ENCODE measurements at regions not wholly inside any gene's neighbourhood (a gene's known extent, or its start where the extent isn't known, plus 50 kb on each side); places are given as distances from the start of the nearest gene placed in this dataset.
"Not testable (repeated sequence)": the region's sequence is repeated elsewhere in the genome, so short reads cannot be mapped to it uniquely, and the experiment has no call there.

DNA sequence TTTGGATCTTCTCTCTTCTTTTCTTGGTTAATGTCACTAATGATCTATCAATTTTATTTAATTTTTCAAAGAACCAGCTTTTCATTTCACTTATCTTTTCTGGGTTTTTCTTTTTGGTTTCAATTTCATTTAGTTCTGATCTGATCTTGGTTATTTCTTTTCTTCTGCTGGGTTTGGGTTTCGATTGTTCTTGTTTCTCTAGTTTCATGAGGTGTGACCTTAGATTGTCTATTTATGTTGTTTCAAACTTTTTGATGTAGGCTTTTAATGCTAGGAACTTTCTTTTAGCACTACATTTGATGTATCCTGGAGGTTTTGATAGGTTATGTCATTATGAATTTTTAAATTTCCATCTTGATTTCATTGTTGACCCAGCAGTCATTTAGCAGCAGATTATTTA is 142.3 kb downstream of the C11orf87 start:
- DNase-seq, result no peak

DNA sequence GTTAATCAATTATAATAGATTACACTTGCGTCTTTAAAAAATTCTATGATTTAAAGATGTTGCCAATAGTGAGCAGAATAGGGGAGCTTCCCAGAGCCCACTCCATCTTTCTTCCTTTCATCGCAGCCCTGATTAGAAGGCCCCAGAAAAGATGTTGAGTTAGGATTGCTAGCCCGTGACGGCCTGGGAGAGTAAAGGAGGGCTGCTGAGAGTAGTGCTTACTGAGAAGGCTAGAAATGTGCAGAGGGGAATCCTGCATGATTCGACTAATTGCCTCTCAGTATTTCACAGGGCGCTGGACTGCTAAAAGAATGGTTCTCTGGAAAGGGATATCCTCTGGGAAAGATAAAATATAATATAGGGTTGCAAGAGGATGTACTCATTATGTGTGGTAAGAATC is 160.5 kb downstream of the C11orf87 start:
- DNase-seq, result no peak

DNA sequence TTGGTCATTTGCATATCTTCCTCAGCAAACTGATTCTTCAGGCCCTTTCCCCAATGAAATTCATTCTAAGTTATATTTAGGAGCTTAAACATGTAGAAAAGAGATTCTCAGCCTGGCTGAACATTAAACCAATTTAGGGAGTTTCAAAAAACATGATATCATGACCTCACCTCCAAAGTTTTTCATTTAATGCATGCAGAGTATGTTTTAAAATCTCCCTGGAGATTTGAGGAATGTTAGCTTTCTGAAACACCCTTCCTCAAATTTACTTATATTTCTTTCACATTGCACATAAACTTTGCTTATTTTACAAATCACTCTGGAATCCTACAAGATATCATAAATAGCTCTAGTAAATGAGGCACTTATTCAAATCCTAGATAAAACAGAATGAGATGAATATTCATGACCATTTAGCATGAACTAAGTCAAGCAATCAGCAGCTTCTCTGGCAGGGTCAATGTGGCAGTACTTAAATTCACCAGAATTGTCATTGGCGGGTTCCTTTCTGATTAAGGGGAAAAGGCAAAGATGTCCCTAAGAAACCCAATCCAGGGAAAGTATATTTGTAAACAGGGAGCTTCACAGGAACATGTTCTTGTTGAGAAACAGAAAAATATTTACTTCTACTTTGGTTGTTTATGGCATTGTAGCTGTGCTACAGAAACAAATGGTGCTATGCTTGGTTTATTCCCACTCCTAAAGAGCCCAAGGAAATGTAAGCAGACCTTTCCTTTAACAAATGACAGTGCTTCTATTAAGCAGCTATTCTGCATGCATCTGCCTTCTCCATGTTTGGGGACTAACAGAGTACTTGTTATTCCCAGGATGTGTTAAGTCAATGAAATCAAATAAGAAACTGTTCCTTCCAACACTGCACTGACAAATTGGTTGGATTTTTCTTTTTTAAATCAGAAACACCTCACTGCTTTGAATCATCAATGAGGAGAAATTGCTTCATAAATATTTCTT is 162.3 kb downstream of the C11orf87 start:
- DNase-seq, result no peak

DNA sequence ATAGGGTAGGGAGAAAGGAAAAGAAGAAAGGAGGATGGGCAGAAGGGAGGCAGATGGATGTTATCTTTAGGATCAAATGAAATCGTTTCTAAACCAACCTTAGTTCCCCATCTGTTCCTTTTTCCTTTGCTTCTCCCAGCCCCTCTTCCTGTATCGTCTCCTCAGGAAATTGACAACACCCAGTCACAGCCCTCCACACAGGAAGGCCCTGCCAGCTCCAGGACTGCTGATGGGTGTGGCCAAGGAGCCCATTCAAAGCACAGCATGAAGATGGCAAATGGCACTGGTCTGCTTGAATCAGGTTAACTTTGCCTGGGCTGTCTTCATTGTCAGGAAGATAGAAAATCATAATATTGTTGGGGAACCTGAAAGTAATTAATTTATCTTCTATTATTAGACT is 164.8 kb downstream of the C11orf87 start:
- no peak for DNase-seq

DNA sequence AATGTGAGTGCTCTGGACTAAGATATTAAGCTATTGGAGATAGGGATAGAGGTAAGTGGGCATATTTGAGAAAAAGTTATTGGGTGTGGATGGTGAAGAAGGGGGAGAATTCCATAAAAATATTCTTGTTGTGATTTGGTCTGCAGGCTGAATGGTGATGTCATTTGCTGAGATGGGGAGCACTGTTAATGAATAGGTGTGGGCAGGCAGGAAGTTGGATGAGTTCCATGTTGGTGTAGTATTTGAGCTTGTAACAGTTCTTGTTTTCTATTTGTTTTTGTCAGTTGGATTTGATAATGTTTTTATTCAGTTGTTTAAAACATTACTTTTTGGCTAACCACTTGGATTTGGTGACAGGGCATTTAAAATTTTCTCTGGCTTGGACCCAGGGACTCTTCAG is 168.8 kb downstream of the C11orf87 start:
- DNase-seq, result no peak

DNA sequence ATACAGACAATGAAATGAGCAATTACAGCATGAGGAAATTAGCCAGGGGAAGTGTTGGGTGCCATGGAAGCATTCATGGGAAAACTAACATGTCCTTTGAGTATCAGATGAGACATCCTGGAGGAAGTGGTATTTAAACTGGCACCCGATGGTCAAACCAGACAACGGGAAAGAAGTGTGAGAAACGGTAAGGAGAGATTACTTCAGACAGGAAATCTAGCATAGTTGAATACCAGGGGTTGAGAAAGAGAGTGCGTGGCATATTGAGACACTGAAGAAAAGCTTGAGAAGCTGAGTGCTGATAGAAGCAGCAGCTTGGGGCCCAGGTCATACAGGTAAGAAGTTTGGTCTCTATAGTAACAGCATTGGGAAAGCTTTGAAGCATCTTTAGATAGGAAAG is 175.3 kb downstream of the C11orf87 start:
- no peak for DNase-seq

DNA sequence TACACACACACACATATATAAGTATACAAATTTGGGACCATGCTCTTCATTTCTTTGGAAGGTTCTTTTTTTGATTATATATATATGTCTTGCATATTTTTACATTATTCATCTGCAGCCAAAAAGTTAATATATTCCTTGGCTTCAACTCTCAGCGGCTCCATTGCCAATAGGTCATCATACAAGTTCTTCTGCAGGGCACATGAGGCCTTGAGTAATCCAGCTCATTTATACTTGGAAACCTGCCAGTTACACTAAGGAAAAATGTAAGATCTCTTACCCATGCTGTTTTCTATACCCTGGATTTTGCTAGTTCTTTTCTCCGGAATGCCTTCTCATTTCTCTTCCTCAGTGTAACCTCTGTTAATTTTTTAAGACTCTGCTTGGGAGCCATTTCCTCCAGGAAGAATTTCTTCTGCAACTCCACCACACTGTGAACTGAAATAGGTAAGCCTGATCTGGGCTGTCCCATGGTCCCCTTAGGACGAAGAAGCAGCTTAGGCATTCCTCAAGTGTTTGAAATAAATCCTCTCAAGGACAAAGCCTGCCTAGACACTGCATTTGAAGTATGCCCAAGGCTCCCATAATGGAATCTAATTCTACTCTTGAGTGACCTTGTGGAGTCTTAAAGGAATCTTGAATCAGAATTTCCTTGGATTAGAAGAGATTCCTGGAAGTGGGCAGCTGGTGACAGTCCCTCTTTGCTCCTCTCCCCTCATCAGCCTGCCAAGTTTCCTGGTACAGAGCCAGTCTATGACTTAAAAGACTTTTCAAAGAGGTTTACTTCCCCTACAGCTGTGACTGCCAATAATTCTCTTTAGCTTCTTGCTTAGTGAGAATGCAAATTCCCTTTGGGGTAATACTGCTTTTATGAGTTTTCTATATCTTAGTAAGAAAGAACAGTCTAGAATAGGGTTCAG is 182.8 kb downstream of the C11orf87 start:
- DNase-seq, result no peak

DNA sequence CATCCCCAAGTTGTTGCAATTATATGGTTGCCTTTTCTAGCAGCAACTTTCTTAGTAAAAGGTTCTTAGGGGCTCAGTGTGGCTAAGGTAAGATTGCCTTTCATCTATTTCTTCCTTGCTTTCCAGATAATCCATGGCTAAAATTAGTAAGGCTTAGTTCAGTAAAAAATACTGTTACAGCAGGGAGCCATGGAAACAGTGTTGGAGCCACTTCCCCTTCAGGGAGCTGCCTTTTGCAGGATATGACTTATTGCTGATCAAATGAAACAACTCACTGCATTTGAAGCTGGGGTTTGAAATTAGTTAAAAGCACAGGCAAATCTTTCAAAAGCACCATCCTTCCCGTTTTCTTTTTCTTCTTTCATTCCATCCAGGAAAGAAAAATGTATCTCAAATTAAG is 184.3 kb downstream of the C11orf87 start:
- no peak for DNase-seq

DNA sequence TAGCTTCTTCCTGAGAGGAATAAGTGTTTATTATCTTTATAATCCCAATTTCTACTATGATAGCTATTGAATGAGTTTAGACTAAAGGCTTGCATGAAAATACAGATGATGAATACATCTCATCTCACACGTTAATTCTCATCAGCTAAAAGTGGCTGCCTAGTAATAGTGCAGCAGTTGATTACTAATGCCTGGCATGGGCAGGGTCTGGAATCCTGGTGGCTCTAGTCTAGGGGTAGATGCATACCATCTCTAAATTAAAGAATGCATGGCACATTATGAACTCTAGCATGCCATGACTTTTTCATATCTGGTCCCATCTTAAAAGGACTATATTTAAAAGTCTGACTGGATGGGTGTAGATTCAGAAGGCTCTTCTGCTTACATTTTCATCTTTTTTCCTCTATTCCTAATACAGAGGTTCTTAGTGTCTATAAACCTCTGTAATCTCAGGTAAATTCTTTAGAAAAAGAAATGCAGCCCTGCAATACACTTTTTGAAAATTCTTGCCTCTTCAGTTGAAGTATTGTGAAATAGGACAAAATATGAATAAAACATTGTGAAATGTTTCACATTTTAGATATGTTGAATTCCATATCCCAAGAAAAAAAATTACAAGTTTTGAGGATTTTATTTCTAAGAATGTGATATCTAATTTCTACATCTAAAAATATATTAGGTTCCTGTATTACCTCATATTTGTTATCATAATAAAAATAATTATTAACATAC is 187.6 kb downstream of the C11orf87 start:
- DNase-seq, result no peak

DNA sequence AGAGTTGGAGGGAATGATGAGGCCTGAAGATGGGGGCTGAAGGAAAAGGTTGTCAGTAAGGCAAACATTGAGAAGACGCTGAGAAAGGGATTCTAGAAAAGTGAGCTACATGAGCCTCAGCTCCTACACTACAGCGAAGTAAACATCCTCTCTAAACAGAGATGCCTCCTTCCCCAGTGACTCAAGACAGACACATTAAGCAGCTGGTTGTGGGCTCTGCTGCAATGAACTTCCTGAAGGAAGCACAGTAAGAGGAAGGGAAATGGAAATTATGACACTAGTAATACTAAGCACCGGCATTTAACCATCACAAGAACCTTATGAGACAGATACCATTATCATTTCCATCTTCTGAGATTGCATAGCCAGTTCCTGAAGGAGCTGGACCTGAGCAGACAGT is 190.5 kb downstream of the C11orf87 start:
- no peak for DNase-seq

DNA sequence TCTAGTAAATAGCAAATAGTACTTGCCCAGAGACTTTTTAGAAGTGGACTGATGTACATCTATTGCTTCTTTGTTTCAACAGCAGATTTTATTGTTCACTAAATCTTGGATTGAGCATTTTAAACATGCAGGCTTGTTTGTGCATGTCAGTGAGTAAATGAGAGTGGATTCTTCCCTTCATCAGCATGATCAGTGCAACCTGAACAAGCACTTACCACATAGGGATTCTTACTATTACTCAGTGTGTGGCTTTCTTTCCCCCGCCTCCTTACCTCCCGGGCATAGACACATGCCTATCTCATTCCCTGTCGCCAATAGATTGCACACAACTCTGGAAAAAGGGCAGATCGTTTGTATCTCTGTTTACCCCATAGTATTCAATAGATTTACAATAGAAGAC is 197.5 kb downstream of the C11orf87 start:
- DNase-seq, result no peak

DNA sequence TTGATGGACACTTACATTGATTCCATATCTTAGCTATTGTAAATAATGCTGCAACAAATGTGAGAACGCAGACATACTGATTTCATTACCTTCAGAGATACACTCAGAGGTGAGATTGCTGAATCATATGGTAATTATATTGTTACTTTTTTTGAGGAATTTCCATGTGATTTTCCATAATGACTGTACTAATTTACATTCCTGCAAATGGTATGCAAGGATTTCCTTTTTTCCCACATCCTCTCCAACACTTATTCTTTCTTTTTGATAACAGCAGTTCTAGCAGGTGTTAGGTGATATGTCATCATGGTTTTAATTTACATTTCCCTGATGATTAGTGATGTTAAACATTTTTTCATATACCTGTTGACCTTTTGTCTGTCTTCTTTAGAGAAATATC is 207.7 kb downstream of the C11orf87 start:
- DNase-seq, result no peak

DNA sequence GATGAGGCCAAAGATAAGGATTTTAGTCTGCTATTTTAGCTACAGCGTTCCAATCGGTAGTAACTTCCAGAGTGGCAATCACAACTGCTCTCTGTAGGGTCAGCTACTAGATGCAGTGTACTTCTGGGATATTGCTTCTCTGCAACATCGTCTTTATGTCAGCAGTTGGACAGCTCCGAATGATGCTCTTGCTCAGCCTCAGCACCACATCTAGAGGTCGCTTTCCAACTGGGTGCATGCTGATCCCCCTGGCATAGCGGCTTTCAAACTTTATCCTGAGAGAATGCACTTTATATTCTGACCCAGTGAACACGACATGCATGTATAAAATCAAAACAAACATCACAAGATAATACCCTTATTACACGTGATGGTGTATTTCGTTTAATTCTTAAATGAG is 219.6 kb downstream of the C11orf87 start:
- no peak for DNase-seq

DNA sequence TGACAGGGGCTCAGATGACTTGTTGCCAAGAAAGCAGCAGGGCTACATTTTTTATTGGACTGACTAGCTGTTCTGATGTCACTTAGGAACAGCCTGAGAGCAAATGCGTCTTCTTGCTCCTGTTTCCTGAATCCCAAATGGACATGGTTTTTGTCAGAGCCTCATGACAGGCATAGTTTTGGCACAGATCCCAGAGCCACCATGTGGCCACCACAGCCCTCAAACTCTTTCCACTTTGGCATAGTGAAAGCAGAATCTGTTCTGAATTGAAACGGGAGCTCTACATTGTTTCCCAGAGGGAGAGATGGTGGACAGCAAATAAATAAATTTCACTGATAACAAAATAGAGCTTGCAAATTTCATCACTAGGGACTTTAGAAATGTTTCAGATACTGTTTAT is 222.2 kb downstream of the C11orf87 start:
- no peak for DNase-seq

DNA sequence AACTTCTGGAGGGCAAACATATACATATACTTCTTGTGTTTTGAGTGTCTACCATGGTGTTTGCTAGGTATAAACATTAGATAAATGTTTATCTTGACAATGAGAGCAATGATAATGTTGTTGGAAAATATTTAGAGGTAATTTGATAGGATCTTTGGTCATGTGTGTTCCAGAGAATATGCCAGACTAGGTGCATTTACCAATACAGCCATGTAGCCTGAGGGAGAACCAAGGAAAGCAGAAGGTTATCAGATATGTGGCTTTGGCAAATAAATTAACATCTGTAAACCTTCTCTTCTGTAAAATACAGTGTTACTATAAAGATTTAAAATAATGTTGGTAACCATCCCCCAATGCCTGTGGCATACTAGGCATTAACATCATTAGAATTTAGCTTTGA is 226.8 kb downstream of the C11orf87 start:
- no peak for DNase-seq

DNA sequence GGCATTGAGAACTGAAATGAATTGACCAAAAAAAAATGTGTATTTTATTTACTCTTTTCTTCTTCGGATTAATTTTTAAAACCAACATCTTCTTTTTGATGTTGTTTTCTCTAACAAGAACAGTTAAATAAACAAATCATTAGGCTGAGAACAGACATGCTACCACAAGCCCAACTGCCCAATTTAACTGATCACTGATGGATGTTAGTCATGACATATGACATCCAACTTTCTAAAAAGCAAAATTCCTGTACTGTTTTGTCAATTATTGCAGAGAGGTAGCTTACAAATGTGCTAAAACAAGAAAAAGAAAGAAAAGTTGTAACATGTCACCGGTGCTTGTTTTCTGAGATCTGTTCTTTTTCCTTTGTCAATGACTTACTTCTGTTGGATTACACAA is 232.1 kb downstream of the C11orf87 start:
- DNase-seq, result no peak

DNA sequence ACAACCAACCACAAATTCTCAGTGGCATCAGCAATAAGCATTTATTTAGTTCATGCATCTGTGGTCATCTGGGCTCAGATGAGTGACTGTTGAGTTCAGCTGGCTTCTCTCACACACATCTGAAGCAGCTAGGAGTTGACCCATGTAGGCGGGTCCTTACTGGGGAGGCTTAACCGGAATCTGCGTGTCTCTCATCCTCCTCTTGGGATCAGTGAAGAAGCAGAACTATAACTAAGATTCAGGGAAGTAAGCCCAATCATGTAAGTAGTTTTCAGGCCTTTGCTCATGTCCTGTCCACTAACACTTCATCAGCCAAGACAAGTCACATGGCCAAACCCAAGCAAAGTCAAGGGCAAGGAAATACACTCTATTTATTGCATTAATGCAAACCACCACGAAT is 236.2 kb downstream of the C11orf87 start:
- no peak for DNase-seq

DNA sequence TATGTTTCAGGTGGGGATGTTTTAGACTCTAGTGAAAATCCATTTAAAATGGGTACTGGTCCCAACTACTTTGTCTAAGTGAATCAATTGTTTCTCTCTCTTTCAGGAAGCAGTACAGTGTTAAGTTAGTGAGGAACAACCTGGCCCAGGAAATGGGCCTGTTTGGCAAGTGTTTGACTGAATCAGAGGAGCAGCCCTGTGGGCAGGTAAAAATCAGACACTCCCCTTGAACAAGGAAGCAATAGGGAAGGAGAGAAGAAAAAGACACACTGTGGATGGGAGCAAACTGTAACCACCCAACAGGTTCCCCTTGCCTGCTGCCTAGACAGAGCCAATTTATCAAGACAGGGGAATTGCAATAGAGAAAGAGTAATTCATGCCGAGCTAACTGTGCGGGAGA is 245.7 kb downstream of the C11orf87 start:
- DNase-seq, result no peak

DNA sequence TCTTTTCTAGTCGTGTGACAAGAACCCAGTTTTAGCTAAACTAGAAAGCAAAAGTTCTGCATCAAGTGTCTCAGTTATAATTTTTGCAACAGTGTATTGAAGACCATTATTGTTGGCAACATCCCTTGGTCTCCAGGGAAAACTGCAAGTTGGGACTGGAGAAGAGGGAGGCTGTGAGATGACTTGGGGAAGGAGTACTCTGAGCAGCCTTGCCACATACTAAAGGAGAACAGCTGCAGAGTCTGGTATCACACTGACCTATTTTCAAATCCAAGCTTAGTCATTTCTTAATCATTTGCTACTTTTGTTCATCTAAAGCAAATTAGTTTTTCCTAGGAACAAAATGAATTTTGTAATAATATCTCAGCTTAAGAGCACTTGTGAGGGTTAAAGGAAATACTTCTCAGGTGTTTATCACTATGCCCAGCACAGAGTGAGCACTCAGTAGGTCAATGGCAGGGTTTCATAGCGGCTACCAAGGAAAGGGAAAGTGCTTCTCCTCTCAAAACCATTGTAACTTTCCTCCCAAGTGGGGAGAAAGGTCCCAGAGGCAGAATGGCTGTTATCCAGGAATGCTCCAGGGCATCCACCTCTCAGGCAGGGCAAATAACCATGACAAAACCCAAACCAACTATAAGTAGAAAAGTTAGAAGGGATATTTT is 247.1 kb downstream of the C11orf87 start:
- DNase-seq, result no peak

DNA sequence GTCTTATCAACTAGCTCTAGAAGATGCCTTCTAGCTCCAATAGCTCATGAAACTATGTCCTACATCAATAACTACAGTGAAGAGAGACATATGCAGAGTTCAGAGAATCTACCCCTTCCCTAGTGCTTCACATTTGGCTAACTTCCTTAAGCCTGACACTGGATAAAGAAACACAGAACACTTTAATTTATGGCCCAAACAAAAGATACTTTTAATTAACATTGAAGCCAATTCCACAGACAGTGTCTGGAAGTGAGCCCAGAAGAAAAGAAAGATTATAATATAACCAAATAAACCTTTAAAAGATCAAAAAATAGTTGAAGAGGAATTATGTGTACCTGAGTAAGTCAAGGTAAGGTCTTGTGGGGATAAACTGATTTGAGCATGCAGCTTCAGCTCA is 255.2 kb downstream of the C11orf87 start:
- no peak for DNase-seq

DNA sequence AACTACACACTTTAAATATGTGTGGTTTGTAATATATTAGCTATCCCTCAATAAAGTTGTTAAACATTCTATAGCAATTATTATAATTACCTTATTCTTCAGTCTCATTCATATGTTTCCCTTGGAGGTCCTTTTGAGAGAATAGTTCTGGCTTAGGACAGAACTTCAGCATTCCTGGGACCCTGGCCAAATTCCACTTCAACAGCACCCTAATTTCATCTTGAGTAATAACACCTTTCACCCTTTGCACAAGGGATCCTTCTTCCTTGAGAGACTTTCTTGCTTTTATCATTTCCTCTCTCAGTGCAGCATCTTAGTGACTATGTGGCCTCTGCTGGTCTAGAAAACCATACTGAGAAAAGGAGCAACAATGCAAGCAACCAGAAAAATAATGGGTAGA is 255.9 kb downstream of the C11orf87 start:
- DNase-seq, result no peak

DNA sequence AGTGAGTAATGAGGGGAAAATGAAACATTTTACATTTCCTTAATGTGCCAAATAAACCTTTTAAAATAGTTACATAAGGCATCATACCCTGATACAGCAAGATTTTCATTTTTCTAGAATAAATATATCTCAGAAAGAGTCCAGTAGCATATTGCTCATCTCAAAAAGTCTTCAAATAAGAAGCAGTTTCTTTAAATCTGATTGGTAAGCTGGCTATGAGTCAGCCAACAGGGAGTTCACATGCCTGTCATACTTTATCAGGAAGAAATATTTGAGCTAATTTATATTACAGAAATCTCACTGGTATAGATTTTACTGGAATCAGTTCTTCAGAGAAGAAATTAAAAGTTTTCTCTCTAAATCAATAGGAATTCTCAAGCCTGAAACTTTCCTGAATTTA is 258.1 kb downstream of the C11orf87 start:
- DNase-seq, result no peak

DNA sequence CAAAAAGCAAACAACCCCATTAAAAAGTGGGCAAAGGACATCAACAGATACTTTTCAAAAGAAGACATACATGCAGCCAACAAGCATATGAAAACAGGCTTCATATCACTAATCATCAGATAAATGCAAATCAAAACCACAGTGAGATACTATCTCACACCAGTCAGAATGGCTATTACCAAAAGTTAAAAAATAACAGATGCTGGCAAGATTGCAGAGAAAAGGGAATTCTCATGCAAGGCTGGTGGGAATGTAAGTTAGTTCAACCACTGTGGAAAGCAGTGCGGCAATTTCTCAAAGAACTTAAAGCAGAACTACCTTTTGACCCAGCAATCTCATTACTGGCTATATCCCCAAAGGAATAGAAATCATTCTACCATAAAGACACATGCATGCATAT is 260.8 kb downstream of the C11orf87 start:
- DNase-seq, result not testable (repeated sequence)
